K562 (cell line): ENCODE measurements at regions not wholly inside any gene's neighbourhood (a gene's known extent, or its start where the extent isn't known, plus 50 kb on each side); places are given as distances from the start of the nearest gene placed in this dataset.

Experiments used
- CC2D1A ChIP-seq: fragments of 450-650 bp; IDR thresholded peaks from 2 replicates; pipeline ENCODE4 v1.6.1; 2017; ENCODE audit warnings: mild to moderate bottlenecking
- CHD2 ChIP-seq: IDR thresholded peaks from 2 replicates; pipeline ENCODE4 v1.6.1; 2011; ENCODE audit warnings: low read depth, low read length
- DPF2 ChIP-seq: fragments of 450-650 bp; IDR thresholded peaks from 2 replicates; pipeline ENCODE4 v1.6.1; 2016
- POLR2A ChIP-seq: fragments of 450-650 bp; conservative IDR thresholded peaks from 2 replicates; pipeline ENCODE4 v1.6.1; 2016
- ZNF124 ChIP-seq: sonication (generic); formaldehyde crosslinking; IDR thresholded peaks from 2 replicates; pipeline ENCODE4 v1.8.1; 2022; ENCODE audit warnings: missing genetic modification reagents
- TF ChIP-seq, protein P1 (sequence below): sonication (generic); formaldehyde crosslinking; IDR thresholded peaks from 2 replicates; pipeline ENCODE4 v1.8.1; 2022; ENCODE audit warnings: missing genetic modification reagents
- TF ChIP-seq, protein P2 (sequence below): sonication (generic); formaldehyde crosslinking; IDR thresholded peaks from 2 replicates; pipeline ENCODE4 v1.8.1; 2023; ENCODE audit warnings: missing genetic modification reagents, mild to moderate bottlenecking, borderline replicate concordance
- TF ChIP-seq, protein P3 (sequence below): sonication (generic); formaldehyde crosslinking; IDR thresholded peaks from 2 replicates; pipeline ENCODE4 v1.8.1; 2023; ENCODE audit warnings: mild to moderate bottlenecking, missing genetic modification reagents, moderate library complexity

DNA sequence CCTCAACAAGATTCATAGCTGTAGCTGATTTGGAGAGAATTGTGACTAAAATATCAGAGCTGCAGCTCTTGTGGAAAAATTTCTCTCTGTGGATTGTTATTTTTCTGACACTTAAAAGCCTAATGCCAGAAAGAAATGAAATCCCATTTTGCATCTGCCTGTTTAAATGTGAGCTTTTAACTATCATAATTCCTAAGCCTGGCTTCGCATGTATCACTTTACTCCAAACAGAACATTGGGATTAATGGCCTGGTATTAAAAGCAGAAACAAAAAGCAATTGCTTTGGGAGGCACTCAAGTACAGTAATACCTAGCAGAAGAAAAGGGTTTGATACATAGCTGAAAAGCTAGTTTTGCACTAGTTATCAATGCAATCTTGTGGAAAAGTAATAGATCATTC, 164.2 kb upstream of the FSHR start:
- TF ChIP-seq, protein P1, sequence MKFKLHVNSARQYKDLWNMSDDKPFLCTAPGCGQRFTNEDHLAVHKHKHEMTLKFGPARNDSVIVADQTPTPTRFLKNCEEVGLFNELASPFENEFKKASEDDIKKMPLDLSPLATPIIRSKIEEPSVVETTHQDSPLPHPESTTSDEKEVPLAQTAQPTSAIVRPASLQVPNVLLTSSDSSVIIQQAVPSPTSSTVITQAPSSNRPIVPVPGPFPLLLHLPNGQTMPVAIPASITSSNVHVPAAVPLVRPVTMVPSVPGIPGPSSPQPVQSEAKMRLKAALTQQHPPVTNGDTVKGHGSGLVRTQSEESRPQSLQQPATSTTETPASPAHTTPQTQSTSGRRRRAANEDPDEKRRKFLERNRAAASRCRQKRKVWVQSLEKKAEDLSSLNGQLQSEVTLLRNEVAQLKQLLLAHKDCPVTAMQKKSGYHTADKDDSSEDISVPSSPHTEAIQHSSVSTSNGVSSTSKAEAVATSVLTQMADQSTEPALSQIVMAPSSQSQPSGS, result no peak
- TF ChIP-seq CHD2, result no peak
- no peak for TF ChIP-seq DPF2
- TF ChIP-seq, protein P2, sequence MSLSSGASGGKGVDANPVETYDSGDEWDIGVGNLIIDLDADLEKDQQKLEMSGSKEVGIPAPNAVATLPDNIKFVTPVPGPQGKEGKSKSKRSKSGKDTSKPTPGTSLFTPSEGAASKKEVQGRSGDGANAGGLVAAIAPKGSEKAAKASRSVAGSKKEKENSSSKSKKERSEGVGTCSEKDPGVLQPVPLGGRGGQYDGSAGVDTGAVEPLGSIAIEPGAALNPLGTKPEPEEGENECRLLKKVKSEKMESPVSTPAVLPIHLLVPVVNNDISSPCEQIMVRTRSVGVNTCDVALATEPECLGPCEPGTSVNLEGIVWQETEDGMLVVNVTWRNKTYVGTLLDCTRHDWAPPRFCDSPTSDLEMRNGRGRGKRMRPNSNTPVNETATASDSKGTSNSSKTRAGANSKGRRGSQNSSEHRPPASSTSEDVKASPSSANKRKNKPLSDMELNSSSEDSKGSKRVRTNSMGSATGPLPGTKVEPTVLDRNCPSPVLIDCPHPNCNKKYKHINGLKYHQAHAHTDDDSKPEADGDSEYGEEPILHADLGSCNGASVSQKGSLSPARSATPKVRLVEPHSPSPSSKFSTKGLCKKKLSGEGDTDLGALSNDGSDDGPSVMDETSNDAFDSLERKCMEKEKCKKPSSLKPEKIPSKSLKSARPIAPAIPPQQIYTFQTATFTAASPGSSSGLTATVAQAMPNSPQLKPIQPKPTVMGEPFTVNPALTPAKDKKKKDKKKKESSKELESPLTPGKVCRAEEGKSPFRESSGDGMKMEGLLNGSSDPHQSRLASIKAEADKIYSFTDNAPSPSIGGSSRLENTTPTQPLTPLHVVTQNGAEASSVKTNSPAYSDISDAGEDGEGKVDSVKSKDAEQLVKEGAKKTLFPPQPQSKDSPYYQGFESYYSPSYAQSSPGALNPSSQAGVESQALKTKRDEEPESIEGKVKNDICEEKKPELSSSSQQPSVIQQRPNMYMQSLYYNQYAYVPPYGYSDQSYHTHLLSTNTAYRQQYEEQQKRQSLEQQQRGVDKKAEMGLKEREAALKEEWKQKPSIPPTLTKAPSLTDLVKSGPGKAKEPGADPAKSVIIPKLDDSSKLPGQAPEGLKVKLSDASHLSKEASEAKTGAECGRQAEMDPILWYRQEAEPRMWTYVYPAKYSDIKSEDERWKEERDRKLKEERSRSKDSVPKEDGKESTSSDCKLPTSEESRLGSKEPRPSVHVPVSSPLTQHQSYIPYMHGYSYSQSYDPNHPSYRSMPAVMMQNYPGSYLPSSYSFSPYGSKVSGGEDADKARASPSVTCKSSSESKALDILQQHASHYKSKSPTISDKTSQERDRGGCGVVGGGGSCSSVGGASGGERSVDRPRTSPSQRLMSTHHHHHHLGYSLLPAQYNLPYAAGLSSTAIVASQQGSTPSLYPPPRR, result no peak
- TF ChIP-seq POLR2A, result no peak
- no peak for TF ChIP-seq CC2D1A
- TF ChIP-seq, protein P3, sequence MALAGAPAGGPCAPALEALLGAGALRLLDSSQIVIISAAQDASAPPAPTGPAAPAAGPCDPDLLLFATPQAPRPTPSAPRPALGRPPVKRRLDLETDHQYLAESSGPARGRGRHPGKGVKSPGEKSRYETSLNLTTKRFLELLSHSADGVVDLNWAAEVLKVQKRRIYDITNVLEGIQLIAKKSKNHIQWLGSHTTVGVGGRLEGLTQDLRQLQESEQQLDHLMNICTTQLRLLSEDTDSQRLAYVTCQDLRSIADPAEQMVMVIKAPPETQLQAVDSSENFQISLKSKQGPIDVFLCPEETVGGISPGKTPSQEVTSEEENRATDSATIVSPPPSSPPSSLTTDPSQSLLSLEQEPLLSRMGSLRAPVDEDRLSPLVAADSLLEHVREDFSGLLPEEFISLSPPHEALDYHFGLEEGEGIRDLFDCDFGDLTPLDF (CRISPR knock-in tag), result no peak
- no peak for TF ChIP-seq ZNF124 (CRISPR knock-in tag)
